DMS53 (cell line): ENCODE measurements at regions not wholly inside any gene's neighbourhood (a gene's known extent, or its start where the extent isn't known, plus 50 kb on each side); places are given as distances from the start of the nearest gene placed in this dataset.
"Not testable (repeated sequence)": the region's sequence is repeated elsewhere in the genome, so short reads cannot be mapped to it uniquely, and the experiment has no call there.

Source experiments
- DNase-seq: peaks from one replicate; lab custom pipeline; 2025; lab: John Stamatoyannopoulos, UW

GRCh38 chr18:30698571-30698970 is 344.0 kb downstream of the DSC3 start:
- no peak for DNase-seq

DNA sequence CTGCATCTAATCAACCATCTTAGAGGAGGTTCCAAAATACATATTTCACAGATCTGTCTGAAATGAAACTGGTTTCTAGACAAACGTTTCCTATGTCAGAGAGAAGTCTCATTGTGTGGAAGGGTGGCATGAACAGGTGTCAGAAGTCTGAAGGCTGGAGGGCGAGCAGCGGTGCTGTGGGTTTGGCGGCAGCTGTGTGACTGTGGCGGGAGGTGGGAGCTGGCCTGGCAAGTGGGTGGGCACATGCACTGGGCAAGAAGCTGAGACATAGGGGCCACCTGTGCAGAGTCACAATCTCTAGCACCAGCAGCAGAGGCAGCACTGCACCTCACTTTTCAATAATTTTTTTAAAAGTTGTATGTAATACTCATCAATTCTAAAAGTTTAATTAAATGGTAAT is 346.3 kb downstream of the DSC3 start:
- no peak for DNase-seq

- no peak for DNase-seq
Measured at GRCh38 chr18:30694773-30695172, 347.8 kb downstream of the DSC3 start.

- no peak for DNase-seq
Measured at GRCh38 chr18:30689216-30689615, 353.3 kb downstream of the DSC3 start.

DNA sequence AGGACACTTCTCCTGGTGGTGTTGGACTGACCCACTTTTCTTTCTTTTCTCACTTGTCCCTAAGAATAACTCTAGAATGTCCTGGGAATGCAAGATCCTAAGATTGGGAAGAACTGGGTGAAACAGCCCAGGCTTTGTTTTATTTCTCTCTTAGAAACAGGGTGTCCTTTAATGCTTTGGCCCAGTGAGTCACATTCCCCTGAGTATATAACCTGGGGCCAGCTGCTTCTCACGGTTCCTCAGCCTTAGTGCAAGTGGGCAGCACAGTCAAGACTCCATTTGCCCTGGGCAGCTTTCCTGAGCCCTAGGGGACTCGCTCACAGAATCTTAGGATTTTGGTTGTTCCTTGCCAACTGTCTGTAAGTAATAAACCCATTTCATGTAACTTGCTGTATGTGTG is 355.0 kb downstream of the DSC3 start:
- no peak for DNase-seq

DNA sequence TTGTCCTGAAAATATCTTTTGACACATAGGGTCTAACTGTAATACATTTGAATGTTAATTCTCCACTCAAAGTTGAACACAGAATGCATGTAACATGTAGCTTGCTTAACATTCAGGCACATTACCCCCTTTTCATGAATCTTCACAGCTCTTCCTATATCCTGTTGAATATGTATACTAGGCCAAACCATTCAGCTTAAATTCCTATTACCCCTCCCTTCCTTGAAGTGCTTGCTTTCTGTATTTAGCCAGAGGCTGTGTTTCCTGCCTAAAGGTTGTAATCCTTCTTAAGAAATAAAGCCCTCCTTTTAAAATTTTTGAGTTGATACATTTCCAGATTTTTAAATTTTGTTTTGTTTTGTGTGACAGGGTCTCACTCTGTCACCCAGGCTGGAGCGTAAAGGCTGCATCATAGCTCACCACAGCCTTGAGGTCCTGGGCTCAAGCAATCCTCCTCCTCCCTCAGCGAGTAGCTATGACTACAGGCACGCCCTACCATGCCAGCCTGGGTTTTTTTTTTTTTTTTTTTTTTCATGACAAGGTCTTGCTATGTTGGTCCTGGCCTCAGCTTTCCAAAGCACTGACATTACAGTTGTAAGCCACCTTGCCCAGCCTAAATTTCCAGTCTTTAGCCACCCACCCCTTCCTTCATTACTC is 357.6 kb downstream of the DSC3 start:
- DNase-seq: no peak

DNA sequence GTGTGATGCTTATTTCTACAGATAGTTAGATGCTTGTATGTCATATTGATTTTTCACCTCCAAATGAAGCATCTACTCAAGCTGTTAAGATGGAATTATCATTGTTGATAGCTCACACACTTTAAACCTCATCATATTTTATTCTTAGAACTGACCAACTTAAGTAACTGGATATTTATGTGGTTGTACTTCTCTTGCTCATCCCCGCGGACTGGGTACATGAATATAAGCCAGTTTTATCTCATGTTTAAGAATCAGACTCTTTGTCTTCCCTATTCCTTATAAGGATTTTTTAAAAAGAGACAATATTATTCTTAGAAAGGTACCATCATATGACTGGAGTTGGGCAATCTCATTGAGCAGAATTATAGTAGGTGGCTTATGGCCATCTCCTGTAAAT is 358.7 kb downstream of the DSC3 start:
- no peak for DNase-seq

DNA sequence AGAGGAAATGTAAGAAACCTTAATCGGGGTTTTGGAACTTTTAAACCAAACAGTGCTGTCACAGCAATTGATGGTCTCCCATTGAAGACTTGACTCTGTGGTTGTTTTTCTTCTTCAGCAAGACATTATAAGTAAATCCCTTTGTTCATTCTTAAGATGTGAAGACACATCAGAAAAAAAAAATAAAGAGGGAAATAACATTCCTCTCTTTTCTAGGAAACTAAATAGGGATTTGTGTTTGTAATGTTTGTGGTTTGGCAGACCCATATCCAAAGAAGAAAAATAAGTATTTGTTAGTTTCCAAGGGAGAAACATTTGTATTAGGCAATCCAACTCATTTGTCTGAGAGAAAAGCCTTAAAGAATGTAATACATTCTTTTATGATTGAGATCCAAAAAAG is 359.9 kb downstream of the DSC3 start:
- no peak for DNase-seq

- DNase-seq: no peak
Measured at GRCh38 chr18:30679285-30679930, 363.1 kb downstream of the DSC3 start.

DNA sequence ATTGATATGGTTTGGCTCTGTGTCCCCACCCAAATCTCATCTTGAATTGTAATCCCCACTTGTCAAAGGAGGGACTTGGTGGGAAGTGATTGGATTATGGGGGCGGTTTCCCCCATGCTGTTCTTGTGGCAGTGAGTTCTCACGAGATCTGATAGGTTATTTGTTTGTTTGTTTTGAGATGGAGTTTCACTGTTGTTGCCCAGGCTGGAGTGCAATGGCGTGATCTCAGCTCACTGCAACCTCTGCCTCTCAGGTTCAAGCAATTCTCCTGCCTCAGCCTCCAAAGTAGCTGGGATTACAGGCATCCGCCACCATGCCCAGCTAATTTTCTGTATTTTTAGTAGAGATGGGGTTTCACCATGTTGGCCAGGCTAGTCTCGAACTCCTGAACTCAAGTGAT is 364.7 kb downstream of the DSC3 start:
- not testable (repeated sequence) for DNase-seq

GRCh38 chr18:30676053-30676480 is 366.5 kb downstream of the DSC3 start:
- DNase-seq: no peak

- no peak for DNase-seq
Measured at GRCh38 chr18:30675493-30675892, 367.0 kb downstream of the DSC3 start.

- no peak for DNase-seq
Measured at GRCh38 chr18:30675072-30675471, 367.5 kb downstream of the DSC3 start.

DNA sequence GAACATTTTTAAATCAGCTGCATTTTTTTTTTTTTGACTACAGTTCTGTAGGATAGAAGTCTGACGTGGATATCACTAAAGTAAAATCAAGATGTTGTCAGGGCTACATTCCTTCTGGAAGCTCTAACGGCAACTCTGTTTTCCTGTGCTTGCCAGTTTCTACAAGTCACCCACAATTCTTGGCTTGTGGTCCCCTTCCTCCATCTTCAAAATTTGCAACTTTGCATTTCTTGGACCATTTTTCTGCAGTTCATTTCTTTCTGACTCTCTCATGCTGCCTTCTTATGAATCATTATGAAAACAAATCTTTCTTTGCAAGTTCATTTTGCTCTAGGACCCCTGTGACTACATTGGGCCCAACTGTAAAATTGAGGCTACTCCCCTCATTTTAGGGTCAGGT is 367.9 kb downstream of the DSC3 start:
- no peak for DNase-seq

DNA sequence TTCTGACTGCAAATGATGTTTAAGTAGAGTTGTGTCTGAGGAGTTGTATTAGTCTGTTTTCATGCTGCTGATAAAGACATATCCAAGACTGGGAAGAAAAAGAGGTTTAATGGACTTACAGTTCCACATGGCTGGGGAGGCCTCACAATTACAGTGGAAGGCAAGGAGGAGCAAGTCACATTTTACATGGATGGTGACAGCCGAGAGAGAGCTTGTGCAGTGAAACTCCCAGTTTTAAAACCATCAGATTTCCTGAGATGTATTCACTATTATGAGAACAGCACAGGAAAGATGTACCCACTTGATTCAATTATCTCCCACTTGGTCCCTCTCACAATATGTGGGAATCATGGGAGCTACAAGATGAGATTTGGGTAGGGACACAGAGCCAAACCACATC is 370.1 kb downstream of the DSC3 start:
- DNase-seq: not testable (repeated sequence)

DNA sequence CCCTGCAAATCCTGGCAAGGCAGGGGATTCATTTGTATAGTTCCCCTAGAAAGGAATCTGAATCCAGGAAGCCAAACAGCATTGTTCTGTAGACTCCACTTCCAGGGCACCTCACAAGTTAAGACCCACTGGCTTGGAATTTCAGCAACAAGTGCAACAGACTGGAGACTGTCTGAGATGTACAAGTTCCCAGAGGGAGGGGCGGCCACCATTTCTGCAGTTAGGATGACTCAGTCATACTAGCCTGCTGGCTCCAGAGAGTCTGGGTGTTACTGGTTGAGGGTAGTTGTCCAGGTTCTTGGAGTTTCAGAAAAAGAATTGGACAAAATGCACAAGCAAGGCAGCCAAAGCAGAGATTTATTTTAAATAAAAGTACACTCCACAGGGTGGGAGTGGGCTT is 384.2 kb downstream of the DSC3 start:
- DNase-seq: no peak

- no peak for DNase-seq
Measured at GRCh38 chr18:30652387-30652786, 390.2 kb downstream of the DSC3 start.

- no peak for DNase-seq
Measured at GRCh38 chr18:30650499-30650898, 392.0 kb downstream of the DSC3 start.

- DNase-seq: no peak
Measured at GRCh38 chr18:30644158-30644557, 398.4 kb downstream of the DSC3 start.

DNA sequence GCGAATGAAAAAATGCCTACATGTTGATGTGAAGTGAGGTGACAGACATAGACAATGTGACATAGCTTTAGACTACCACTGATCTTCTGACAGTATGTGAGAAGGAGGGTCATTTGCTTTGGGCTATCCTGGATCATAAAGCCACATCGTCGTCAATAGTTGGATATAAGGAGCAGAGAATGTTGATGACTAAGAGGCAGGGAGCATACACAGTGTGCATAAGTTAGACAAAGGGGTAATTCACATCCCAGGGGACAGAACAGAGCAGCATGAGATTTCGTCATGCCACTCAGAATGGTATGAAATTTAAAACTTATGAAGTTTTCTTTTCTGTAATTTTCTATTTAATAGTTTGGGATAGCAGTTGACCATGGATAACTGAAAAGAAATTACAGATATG is 403.2 kb downstream of the DSC3 start:
- no peak for DNase-seq

DNA sequence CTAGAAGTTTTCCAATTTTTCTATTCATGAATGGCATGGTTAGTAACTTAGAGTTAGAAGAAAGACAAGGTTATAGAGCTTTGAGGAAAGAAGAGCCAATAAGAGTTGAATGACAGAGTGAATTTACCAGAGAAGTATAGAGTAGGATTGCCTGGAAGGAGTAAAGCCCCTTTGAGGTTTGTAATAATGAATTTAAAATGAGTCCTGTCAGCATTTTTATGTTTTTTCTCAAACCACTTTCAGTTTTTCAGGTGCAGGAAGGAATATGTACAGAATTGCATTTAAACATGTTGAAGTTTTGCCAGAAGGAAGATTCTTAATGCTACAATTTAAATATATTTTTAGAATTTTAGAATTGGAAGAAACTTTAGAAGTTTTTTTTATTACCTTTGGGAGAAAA is 408.3 kb downstream of the DSC3 start:
- DNase-seq: no peak

GRCh38 chr18:30632071-30632698 is 410.4 kb downstream of the DSC3 start:
- DNase-seq: peak; percentile 16

DNA sequence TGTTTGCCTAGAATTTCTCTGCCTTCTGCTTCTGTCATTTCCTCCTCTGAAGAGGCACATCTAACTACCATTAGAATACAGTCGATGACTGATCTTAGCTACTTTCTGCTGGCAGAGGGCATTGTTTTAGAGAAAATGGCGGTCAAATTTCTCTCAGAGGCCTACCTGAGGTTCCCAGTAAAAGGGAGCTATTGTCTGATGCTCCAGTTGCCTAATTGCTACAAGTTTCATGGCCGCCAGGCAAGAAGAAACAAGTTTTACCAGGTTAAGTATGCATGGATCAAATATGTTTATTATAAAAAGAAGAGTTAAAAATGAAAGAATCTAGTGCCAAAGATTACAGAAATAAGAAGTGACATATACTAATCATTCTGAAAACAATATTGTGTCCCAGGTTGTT is 416.6 kb downstream of the DSC3 start:
- no peak for DNase-seq
